NCI-H1105 (cell line): ENCODE measurements at regions not wholly inside any gene's neighbourhood (a gene's known extent, or its start where the extent isn't known, plus 50 kb on each side); places are given as distances from the start of the nearest gene placed in this dataset.
"Not testable (repeated sequence)": the region's sequence is repeated elsewhere in the genome, so short reads cannot be mapped to it uniquely, and the experiment has no call there.

ENCODE experiments used
- DNase-seq: peaks from one replicate; lab custom pipeline; 2025; lab: John Stamatoyannopoulos, UW

GRCh38 chr2:194550702-194551101, 1106.3 kb upstream of the SLC39A10 start:
- DNase-seq: no peak

GRCh38 chr2:194549387-194549786, 1107.6 kb upstream of the SLC39A10 start:
- DNase-seq: no peak

- no peak for DNase-seq
Observed at GRCh38 chr2:194545978-194546377, 1111.0 kb upstream of the SLC39A10 start.

GRCh38 chr2:194539425-194539824, 1117.6 kb upstream of the SLC39A10 start:
- DNase-seq: no peak

- no peak for DNase-seq
Observed at GRCh38 chr2:194526121-194526520, 1130.9 kb upstream of the SLC39A10 start.

- DNase-seq: no peak
Observed at GRCh38 chr2:194514281-194514680, 1142.7 kb upstream of the SLC39A10 start.

- not testable (repeated sequence) for DNase-seq
Observed at GRCh38 chr2:194511070-194511469, 1146.0 kb upstream of the SLC39A10 start.

GRCh38 chr2:194504876-194505275, 1152.2 kb upstream of the SLC39A10 start:
- not testable (repeated sequence) for DNase-seq

- no peak for DNase-seq
Observed at GRCh38 chr2:194495046-194495445, 1162.0 kb upstream of the SLC39A10 start.

- DNase-seq: no peak
Observed at GRCh38 chr2:194494401-194494800, 1162.6 kb upstream of the SLC39A10 start.

- no peak for DNase-seq
Observed at GRCh38 chr2:194491409-194492115, 1165.5 kb upstream of the SLC39A10 start.

- no peak for DNase-seq
Observed at GRCh38 chr2:194486326-194486725, 1170.7 kb upstream of the SLC39A10 start.

GRCh38 chr2:194483041-194483440, 1174.0 kb upstream of the SLC39A10 start:
- no peak for DNase-seq

- no peak for DNase-seq
Observed at GRCh38 chr2:194465641-194466040, 1191.4 kb upstream of the SLC39A10 start.

GRCh38 chr2:194464964-194465638, 1191.9 kb upstream of the SLC39A10 start:
- DNase-seq: no peak

GRCh38 chr2:194462883-194463282, 1194.1 kb upstream of the SLC39A10 start:
- DNase-seq: not testable (repeated sequence)

- no peak for DNase-seq
Observed at GRCh38 chr2:194455358-194455757, 1201.7 kb upstream of the SLC39A10 start.

GRCh38 chr2:194452504-194452903, 1204.5 kb upstream of the SLC39A10 start:
- DNase-seq: no peak

GRCh38 chr2:194445226-194445625, 1211.8 kb upstream of the SLC39A10 start:
- no peak for DNase-seq

GRCh38 chr2:194443926-194444325, 1213.1 kb upstream of the SLC39A10 start:
- no peak for DNase-seq

GRCh38 chr2:194424683-194425209, 1232.3 kb upstream of the SLC39A10 start:
- DNase-seq: no peak

- DNase-seq: no peak
Observed at GRCh38 chr2:194411221-194411620, 1245.8 kb upstream of the SLC39A10 start.

- no peak for DNase-seq
Observed at GRCh38 chr2:194395818-194396217, 1261.2 kb upstream of the SLC39A10 start.
